IPS-18c (cell line): ENCODE measurements at regions not wholly inside any gene's neighbourhood (a gene's known extent, or its start where the extent isn't known, plus 50 kb on each side); places are given as distances from the start of the nearest gene placed in this dataset.
"Not testable (repeated sequence)": the region's sequence is repeated elsewhere in the genome, so short reads cannot be mapped to it uniquely, and the experiment has no call there.

Experiments
- H3K4me3 ChIP-seq: 2 replicates; pipeline ENCODE4 v1.7.0; 2013; ENCODE audit warnings: low read depth, mild to moderate bottlenecking, low read length, moderate library complexity; ENCODE audit not compliant: insufficient read depth
- H3K9me3 ChIP-seq: one replicate; pipeline ENCODE4 v1.6.1; 2013; ENCODE audit warnings: mild to moderate bottlenecking, low read length, moderate library complexity; ENCODE audit not compliant: control insufficient read depth, insufficient read depth

- no peaks in the 10 kb centered on the region for H3K9me3 ChIP-seq
- H3K4me3 ChIP-seq = no peak overlapping the region
These were observed 262.1 kb upstream of the MEIS2 start for GRCh38 chr15:37362414-37362813.

- Histone ChIP-seq H3K4me3 (no peak overlapping the region), H3K9me3 (no peaks in the 10 kb centered on the region)
These were observed 268.6 kb upstream of the MEIS2 start for GRCh38 chr15:37368961-37369360.

- no peak overlapping the region for H3K4me3 ChIP-seq
- no peaks in the 10 kb centered on the region for H3K9me3 ChIP-seq
These were observed 270.6 kb upstream of the MEIS2 start for GRCh38 chr15:37370941-37371340.

GRCh38 chr15:37372064-37372463, 271.7 kb upstream of the MEIS2 start:
- Histone ChIP-seq H3K4me3 (no peak overlapping the region), H3K9me3 (no peaks in the 10 kb centered on the region)

- H3K4me3 ChIP-seq = no peak overlapping the region
- no peaks in the 10 kb centered on the region for H3K9me3 ChIP-seq
These were observed 275.2 kb upstream of the MEIS2 start for GRCh38 chr15:37375519-37375918.

- no peaks in the 10 kb centered on the region for H3K9me3 ChIP-seq
- H3K4me3 ChIP-seq = no peak overlapping the region
These were observed 277.1 kb upstream of the MEIS2 start for GRCh38 chr15:37377428-37377827.

- no peak overlapping the region for H3K4me3 ChIP-seq
- H3K9me3 ChIP-seq = peaks cover 3% of the 10 kb centered on the region
These were observed 294.2 kb upstream of the MEIS2 start for GRCh38 chr15:37394402-37395099.

- no peaks in the 10 kb centered on the region for H3K9me3 ChIP-seq
- no peak overlapping the region for H3K4me3 ChIP-seq
These were observed 294.7 kb upstream of the MEIS2 start for GRCh38 chr15:37395100-37395468.

- no peak overlapping the region for H3K4me3 ChIP-seq
- H3K9me3 ChIP-seq = no peaks in the 10 kb centered on the region
These were observed 297.1 kb upstream of the MEIS2 start for GRCh38 chr15:37397266-37398022.

GRCh38 chr15:37416103-37416502, 315.8 kb upstream of the MEIS2 start:
- Histone ChIP-seq H3K9me3 (no peaks in the 10 kb centered on the region), H3K4me3 (no peak overlapping the region)

GRCh38 chr15:37425541-37425940, 325.2 kb upstream of the MEIS2 start:
- no peaks in the 10 kb centered on the region for H3K9me3 ChIP-seq
- no peak overlapping the region for H3K4me3 ChIP-seq

GRCh38 chr15:37427393-37427792, 327.0 kb upstream of the MEIS2 start:
- H3K9me3 ChIP-seq, H3K4me3 ChIP-seq: not testable (repeated sequence)

- no peak overlapping the region for H3K4me3 ChIP-seq
- H3K9me3 ChIP-seq = no peaks in the 10 kb centered on the region
These were observed 346.6 kb upstream of the MEIS2 start for GRCh38 chr15:37446921-37447320.

- Histone ChIP-seq H3K4me3 (no peak overlapping the region), H3K9me3 (peaks cover 4% of the 10 kb centered on the region)
These were observed 352.1 kb upstream of the MEIS2 start for GRCh38 chr15:37452498-37452897.

- H3K4me3 ChIP-seq = no peak overlapping the region
- H3K9me3 ChIP-seq = peaks cover 2% of the 10 kb centered on the region
These were observed 380.1 kb upstream of the MEIS2 start for GRCh38 chr15:37480482-37480881.

- H3K4me3 ChIP-seq = no peak overlapping the region
- peaks cover 2% of the 10 kb centered on the region for H3K9me3 ChIP-seq
These were observed 380.8 kb upstream of the MEIS2 start for GRCh38 chr15:37481126-37481525.

GRCh38 chr15:37483779-37484178, 383.4 kb upstream of the MEIS2 start:
- H3K9me3 ChIP-seq = peaks cover 2% of the 10 kb centered on the region
- H3K4me3 ChIP-seq = no peak overlapping the region

GRCh38 chr15:37485056-37485455, 384.7 kb upstream of the MEIS2 start:
- H3K4me3 ChIP-seq = no peak overlapping the region
- H3K9me3 ChIP-seq = peaks cover 2% of the 10 kb centered on the region

- no peaks in the 10 kb centered on the region for H3K9me3 ChIP-seq
- no peak overlapping the region for H3K4me3 ChIP-seq
These were observed 390.4 kb upstream of the MEIS2 start for GRCh38 chr15:37490707-37491106.
